ENCODE measurements at regions not wholly inside any gene's neighbourhood (a gene's known extent, or its start where the extent isn't known, plus 50 kb on each side); places are given as distances from the start of the nearest gene placed in this dataset.
A peak's percentile ranks its signal among the peaks of the same experiment; 100 is the strongest.

DNA sequence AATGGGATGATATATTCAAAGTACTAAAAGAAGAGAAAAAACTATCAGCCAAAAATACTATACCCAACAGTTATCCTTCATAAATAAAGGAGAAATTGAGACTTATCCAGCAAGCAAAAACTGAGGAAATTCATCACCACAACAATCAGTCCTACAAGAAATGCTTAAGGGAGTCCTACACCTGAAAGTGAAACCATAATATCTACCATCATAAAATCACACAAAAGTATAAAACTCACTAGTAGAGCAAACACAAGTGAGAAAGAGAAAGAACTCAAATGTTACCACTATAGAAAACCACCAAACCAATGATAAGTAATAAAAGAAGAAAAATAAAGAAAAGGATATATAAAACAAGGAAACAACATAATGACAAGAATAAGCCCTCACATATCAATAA lies 103.6 kb upstream of the NEO1 start:
- H3K36me3 Mint-ChIP-seq, result no peaks in the 10 kb centered on the region
- no peak overlapping the region for H3K4me3 Mint-ChIP-seq
- peaks cover 17% of the 10 kb centered on the region for H3K27me3 Mint-ChIP-seq
- CTCF ChIA-PET, result no interaction called here
- DNase-seq, result no peak
- H3K27ac Mint-ChIP-seq, result no peak overlapping the region
- H3K9me3 Mint-ChIP-seq, result peaks cover 10% of the 10 kb centered on the region
- no peaks in the 10 kb centered on the region for H3K4me1 Mint-ChIP-seq

GRCh38 chr15:72947709-72948108 lies 104.6 kb upstream of the NEO1 start:
- no peaks in the 10 kb centered on the region for H3K4me1 Mint-ChIP-seq
- no peak overlapping the region for H3K4me3 Mint-ChIP-seq
- H3K27me3 Mint-ChIP-seq, result peaks cover 14% of the 10 kb centered on the region
- H3K9me3 Mint-ChIP-seq, result peaks cover 10% of the 10 kb centered on the region
- H3K27ac Mint-ChIP-seq, result no peak overlapping the region
- CTCF ChIA-PET, result no interaction called here
- no peaks in the 10 kb centered on the region for H3K36me3 Mint-ChIP-seq
- no peak for DNase-seq

- Mint-ChIP-seq H3K4me3 (no peak overlapping the region), H3K27me3 (peaks cover 16% of the 10 kb centered on the region), H3K27ac (no peak overlapping the region), H3K36me3 (no peaks in the 10 kb centered on the region), H3K9me3 (peaks cover 10% of the 10 kb centered on the region), H3K4me1 (no peaks in the 10 kb centered on the region)
- no peak for DNase-seq
- CTCF ChIA-PET, result no interaction called here
Measured at GRCh38 chr15:72944565-72944964, 107.7 kb upstream of the NEO1 start.

DNA sequence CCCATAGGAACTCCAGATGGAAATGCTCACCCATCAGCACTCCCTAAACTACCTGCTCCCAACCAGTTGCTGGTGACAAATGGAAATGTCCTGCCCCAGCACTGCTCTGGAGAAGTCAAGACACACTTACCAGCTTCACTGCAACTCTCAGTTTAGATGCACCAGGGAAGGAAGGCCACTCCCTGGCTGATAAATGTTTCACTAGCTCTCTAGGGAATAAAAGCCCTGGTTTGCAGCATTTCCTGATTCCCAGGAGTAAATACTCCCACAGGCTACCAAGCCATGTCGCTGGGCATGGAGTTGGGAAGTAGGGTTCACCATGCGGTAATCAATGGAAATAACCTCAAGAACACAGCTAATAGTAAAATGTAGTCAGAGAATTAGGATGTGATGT lies 112.0 kb upstream of the NEO1 start:
- H3K27me3 Mint-ChIP-seq, result peaks cover 15% of the 10 kb centered on the region
- CTCF ChIA-PET, result no interaction called here
- no peaks in the 10 kb centered on the region for H3K36me3 Mint-ChIP-seq
- H3K4me3 Mint-ChIP-seq, result no peak overlapping the region
- no peak for DNase-seq
- no peaks in the 10 kb centered on the region for H3K4me1 Mint-ChIP-seq
- no peaks in the 10 kb centered on the region for H3K9me3 Mint-ChIP-seq
- H3K27ac Mint-ChIP-seq, result no peak overlapping the region

GRCh38 chr15:72939514-72940228 lies 112.6 kb upstream of the NEO1 start:
- H3K36me3 Mint-ChIP-seq, result no peaks in the 10 kb centered on the region
- H3K4me1 Mint-ChIP-seq, result no peaks in the 10 kb centered on the region
- no peak for DNase-seq
- CTCF ChIA-PET, result no interaction called here
- H3K9me3 Mint-ChIP-seq, result no peaks in the 10 kb centered on the region
- H3K27me3 Mint-ChIP-seq, result peaks cover 15% of the 10 kb centered on the region
- H3K4me3 Mint-ChIP-seq, result no peak overlapping the region
- H3K27ac Mint-ChIP-seq, result no peak overlapping the region

DNA sequence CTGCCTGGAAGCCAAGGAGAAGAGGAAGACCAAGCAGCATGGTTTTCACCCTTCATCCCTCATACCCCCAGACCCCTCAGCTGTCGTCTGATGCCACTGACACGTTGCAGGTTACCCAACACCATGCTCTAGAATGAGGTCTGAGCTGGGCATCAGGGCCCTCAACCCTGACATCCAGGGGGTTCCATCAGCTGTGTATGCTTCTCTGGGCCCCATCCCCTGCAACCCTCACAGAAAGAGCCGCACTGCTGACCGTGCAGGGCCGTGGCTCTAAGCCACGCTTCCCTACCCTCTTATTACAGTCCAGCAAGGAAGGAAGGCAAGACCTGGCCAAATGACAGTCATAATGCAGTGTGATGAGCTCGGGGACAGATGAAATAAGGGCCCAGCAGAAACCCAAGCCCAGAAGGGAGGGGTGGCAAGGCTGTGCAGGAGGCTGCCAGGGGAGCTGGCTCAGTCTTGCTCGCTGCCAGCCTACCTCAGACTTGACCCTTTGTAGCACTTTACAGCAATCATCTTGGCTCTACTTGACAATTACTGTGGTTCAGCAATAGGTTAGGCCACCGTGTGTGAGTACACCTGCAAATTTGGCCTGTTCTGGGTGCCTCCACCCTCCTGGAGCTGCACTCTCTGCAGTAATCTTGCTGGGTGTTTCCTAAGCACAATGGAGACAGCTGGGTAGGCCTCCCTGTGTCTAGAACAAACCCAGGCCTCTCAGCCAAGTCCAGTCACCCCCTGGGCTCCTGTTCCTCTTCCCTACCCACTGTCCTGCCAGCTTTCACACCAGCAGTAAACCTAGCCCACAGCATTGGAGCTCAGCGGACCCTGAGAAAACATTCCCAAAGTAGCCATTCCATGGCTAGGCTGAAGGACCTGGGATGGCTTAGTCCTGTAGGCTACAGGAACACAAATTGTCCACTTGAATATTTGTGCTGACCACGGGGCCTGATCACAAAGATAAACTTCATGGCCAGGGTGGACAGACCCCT lies 115.3 kb upstream of the NEO1 start:
- Mint-ChIP-seq H3K27ac (peak overlapping the region; percentile 26), H3K4me1 (no peaks in the 10 kb centered on the region), H3K27me3 (peaks cover 12% of the 10 kb centered on the region), H3K9me3 (no peaks in the 10 kb centered on the region), H3K4me3 (no peak overlapping the region), H3K36me3 (no peaks in the 10 kb centered on the region)
- no peak for DNase-seq
- CTCF ChIA-PET, result no interaction called here

- Mint-ChIP-seq H3K4me3 (no peak overlapping the region), H3K27me3 (peaks cover 12% of the 10 kb centered on the region), H3K9me3 (no peaks in the 10 kb centered on the region), H3K27ac (peak overlapping the region; percentile 54), H3K4me1 (no peaks in the 10 kb centered on the region), H3K36me3 (no peaks in the 10 kb centered on the region)
- CTCF ChIA-PET, result no interaction called here
- no peak for DNase-seq
Measured at GRCh38 chr15:72936237-72936636, 116.0 kb upstream of the NEO1 start.

GRCh38 chr15:72935521-72935920 lies 116.7 kb upstream of the NEO1 start:
- H3K4me1 Mint-ChIP-seq, result no peaks in the 10 kb centered on the region
- peaks cover 8% of the 10 kb centered on the region for H3K27me3 Mint-ChIP-seq
- H3K27ac Mint-ChIP-seq, result no peak overlapping the region
- CTCF ChIA-PET, result no interaction called here
- H3K4me3 Mint-ChIP-seq, result no peak overlapping the region
- H3K9me3 Mint-ChIP-seq, result no peaks in the 10 kb centered on the region
- no peaks in the 10 kb centered on the region for H3K36me3 Mint-ChIP-seq
- DNase-seq, result no peak

DNA sequence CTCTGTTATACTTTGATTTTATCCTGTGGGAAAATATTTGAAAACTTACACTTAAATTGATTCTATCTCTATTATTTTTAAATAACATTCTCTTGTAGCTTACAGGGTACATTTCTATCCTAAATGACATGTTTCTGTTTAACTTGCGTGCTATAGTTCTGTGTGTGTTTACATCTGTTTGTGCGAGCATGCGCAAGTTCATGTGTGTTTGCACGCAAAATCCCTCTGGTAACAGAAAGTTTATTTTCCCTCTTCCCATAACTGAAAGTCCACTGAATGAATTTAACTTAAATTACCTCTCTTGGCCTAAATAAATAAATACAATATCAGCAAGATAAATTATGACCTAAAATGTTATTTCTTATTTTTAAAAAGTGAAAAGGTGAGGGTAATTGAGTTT lies 117.3 kb upstream of the NEO1 start:
- DNase-seq, result no peak
- H3K27ac Mint-ChIP-seq, result no peak overlapping the region
- H3K9me3 Mint-ChIP-seq, result no peaks in the 10 kb centered on the region
- CTCF ChIA-PET, result no interaction called here
- H3K27me3 Mint-ChIP-seq, result peaks cover 9% of the 10 kb centered on the region
- no peaks in the 10 kb centered on the region for H3K4me1 Mint-ChIP-seq
- H3K36me3 Mint-ChIP-seq, result no peaks in the 10 kb centered on the region
- no peak overlapping the region for H3K4me3 Mint-ChIP-seq

DNA sequence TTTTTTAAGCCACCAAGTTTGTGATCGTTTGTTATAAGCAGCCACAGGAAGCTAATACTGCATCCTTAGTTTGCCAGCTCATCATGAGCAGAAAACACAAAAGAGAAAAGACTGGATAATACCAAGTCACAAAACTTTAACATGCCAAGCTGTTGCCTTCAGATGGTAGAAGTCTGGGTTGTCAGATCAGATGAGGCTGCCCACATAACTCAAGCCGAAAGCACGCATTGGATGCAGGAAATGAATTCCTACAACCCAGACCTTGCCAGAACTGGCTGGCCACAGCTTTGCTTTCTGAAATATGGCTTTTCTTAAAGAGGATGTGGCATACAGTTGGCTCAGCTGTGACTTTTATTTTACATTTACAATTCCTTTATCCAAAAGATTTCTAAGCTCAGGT lies 118.3 kb upstream of the NEO1 start:
- CTCF ChIA-PET, result no interaction called here
- peaks cover 12% of the 10 kb centered on the region for H3K27me3 Mint-ChIP-seq
- H3K4me3 Mint-ChIP-seq, result no peak overlapping the region
- no peaks in the 10 kb centered on the region for H3K36me3 Mint-ChIP-seq
- no peaks in the 10 kb centered on the region for H3K4me1 Mint-ChIP-seq
- no peak overlapping the region for H3K27ac Mint-ChIP-seq
- no peak for DNase-seq
- no peaks in the 10 kb centered on the region for H3K9me3 Mint-ChIP-seq

DNA sequence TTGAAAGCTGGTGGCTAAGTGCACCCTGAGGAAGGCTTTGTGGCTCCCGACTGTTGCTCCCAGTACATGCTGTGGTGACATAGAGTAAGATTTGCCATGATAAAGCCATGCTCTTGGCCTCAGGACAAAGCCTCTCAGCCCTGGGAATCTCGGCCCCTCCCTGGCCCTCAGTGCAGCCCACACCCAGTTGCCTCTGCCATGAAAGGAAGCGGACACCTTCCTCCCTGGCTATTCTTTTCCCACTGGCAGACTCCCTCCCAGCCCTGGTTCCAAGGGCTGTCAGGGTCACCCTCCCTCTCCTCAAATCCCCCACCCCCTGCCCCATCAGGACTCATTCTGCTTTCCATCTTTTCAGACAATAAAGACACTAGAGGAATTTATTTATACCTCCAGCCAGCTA lies 119.8 kb upstream of the NEO1 start:
- DNase-seq, result no peak
- Mint-ChIP-seq H3K27me3 (peaks cover 12% of the 10 kb centered on the region), H3K9me3 (no peaks in the 10 kb centered on the region), H3K4me3 (no peak overlapping the region), H3K27ac (no peak overlapping the region), H3K36me3 (no peaks in the 10 kb centered on the region), H3K4me1 (no peaks in the 10 kb centered on the region)
- CTCF ChIA-PET, result no interaction called here

DNA sequence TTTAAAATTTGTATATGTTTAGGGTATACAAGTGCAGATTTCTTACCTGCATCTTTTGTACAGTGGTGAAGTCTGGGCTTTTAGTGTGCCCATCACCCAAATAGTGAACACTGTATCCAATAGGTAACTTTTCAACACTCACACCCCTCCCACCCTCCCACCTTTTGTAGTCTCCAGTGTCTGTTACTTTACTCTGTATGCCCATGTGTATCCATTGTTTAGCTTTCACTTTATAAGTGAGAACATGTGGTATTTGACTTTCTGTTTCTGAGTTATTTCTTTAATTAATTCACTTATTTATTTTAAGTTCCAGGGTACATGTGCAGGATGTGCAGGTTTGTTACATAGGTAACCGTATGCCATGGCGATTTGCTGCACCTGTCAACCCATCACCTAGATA lies 124.8 kb upstream of the NEO1 start:
- CTCF ChIA-PET, result no interaction called here
- Mint-ChIP-seq H3K9me3 (no peaks in the 10 kb centered on the region), H3K36me3 (no peaks in the 10 kb centered on the region), H3K4me3 (no peak overlapping the region), H3K27ac (no peak overlapping the region), H3K4me1 (no peaks in the 10 kb centered on the region), H3K27me3 (peaks cover 9% of the 10 kb centered on the region)
- DNase-seq, result no peak

DNA sequence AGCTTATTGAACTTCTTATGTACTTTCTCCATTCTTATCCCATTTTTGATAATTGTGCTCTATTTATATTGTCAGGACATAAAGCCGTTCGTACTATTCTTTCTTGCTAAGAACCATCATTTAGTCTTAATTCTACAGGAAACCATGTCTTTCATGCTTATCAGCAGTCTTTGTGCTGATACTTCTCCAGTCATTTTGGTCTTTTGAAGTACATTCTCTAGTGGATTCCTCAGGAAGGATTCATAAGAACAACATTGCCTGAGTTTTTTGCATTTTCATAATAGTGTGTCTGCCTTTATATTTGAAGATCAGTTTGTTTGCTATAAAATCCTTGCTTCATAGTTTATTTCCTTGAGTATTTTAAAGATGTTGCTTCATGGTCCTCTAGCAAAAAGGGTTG lies 126.6 kb upstream of the NEO1 start:
- DNase-seq, result no peak
- Mint-ChIP-seq H3K27me3 (peaks cover 7% of the 10 kb centered on the region), H3K9me3 (no peaks in the 10 kb centered on the region), H3K4me1 (no peaks in the 10 kb centered on the region), H3K36me3 (no peaks in the 10 kb centered on the region), H3K4me3 (no peak overlapping the region), H3K27ac (no peak overlapping the region)
- CTCF ChIA-PET, result no interaction called here

- Mint-ChIP-seq H3K4me1 (no peaks in the 10 kb centered on the region), H3K4me3 (no peak overlapping the region), H3K36me3 (no peaks in the 10 kb centered on the region), H3K9me3 (no peaks in the 10 kb centered on the region), H3K27ac (no peak overlapping the region), H3K27me3 (peaks cover 3% of the 10 kb centered on the region)
- DNase-seq, result no peak
- CTCF ChIA-PET, result no interaction called here
Measured at GRCh38 chr15:72923289-72923688, 129.0 kb upstream of the NEO1 start.

DNA sequence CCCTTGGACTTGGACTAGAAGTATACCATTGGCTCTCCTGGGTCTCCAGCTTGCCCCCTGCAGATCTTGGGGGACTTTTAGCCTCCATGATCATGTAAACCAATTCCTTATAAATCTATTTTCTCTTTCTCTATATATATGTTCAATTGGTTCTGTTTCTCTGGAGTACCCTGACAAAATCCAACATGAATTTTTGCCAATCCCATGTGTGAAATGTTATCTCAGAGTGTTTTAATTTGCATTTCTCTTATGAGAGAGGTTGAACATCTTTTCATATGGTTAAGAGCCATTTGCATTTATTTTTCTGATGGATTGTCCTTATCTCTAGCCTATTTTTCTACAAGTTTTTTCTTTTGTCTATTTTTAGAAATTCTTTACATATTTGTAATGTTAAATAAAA lies 131.7 kb upstream of the NEO1 start:
- H3K9me3 Mint-ChIP-seq, result no peaks in the 10 kb centered on the region
- DNase-seq, result no peak
- no peaks in the 10 kb centered on the region for H3K4me1 Mint-ChIP-seq
- CTCF ChIA-PET, result no interaction called here
- no peaks in the 10 kb centered on the region for H3K27me3 Mint-ChIP-seq
- H3K36me3 Mint-ChIP-seq, result no peaks in the 10 kb centered on the region
- no peak overlapping the region for H3K4me3 Mint-ChIP-seq
- no peak overlapping the region for H3K27ac Mint-ChIP-seq

All from activated naive CD4-positive, alpha-beta T cell treated with anti-CD3 and anti-CD28 coated beads, Interleukin-2, amount 10 ng/mL, durations not matched to agents 7 days and 5 days (primary cell).